Endodermal cell (in vitro differentiated cells): ENCODE measurements at regions not wholly inside any gene's neighbourhood (a gene's known extent, or its start where the extent isn't known, plus 50 kb on each side); places are given as distances from the start of the nearest gene placed in this dataset.

Experiments used
- DNase-seq: peaks from one replicate; pipeline ENCODE4 v3.0.0-alpha.2; 2017
- H3K27ac ChIP-seq: 2 replicates; pipeline ENCODE4 v1.5.1; 2013; ENCODE audit warnings: mild to moderate bottlenecking, low read depth, low read length, moderate library complexity
- H3K27me3 ChIP-seq: 2 replicates; pipeline ENCODE4 v1.6.1; 2013; ENCODE audit warnings: mild to moderate bottlenecking, low read length, moderate library complexity; ENCODE audit not compliant: insufficient read depth, control insufficient read depth, poor library complexity, severe bottlenecking
- H3K36me3 ChIP-seq: 2 replicates; pipeline ENCODE4 v1.7.0; 2013; ENCODE audit warnings: mild to moderate bottlenecking, low read length, moderate library complexity; ENCODE audit not compliant: control insufficient read depth, insufficient read depth
- H3K4me1 ChIP-seq: one replicate; pipeline ENCODE4 v1.7.0; 2013; ENCODE audit warnings: low read length; ENCODE audit not compliant: control insufficient read depth, insufficient read depth
- H3K4me3 ChIP-seq: 2 replicates; pipeline ENCODE4 v1.5.1; 2013; ENCODE audit warnings: mild to moderate bottlenecking, low read length, moderate library complexity
- H3K9ac ChIP-seq: 2 replicates; pipeline ENCODE4 v1.6.1; 2013; ENCODE audit warnings: mild to moderate bottlenecking, low read length, moderate library complexity; ENCODE audit not compliant: poor library complexity, severe bottlenecking; ENCODE audit errors: extremely low read depth
- H3K9me3 ChIP-seq: 2 replicates; pipeline ENCODE4 v1.6.1; 2013; ENCODE audit warnings: mild to moderate bottlenecking, low read length, moderate library complexity; ENCODE audit not compliant: control insufficient read depth
- H3K27ac Mint-ChIP-seq: 2 replicates; pipeline ENCODE4 v1.8.0; 2020; ENCODE audit warnings: mixed read lengths
- H3K27me3 Mint-ChIP-seq: 2 replicates; pipeline ENCODE4 v1.8.0; 2021; ENCODE audit warnings: mild to moderate bottlenecking, mixed read lengths; ENCODE audit not compliant: insufficient read depth
- H3K36me3 Mint-ChIP-seq: 2 replicates; pipeline ENCODE4 v1.8.0; 2020; ENCODE audit warnings: low read depth, mixed read lengths
- H3K4me1 Mint-ChIP-seq: 2 replicates; pipeline ENCODE4 v1.8.0; 2020; ENCODE audit warnings: mixed read lengths
- H3K4me3 Mint-ChIP-seq: 2 replicates; pipeline ENCODE4 v1.8.0; 2020; ENCODE audit warnings: mild to moderate bottlenecking, moderate library complexity, mixed read lengths
- H3K9me3 Mint-ChIP-seq: 2 replicates; pipeline ENCODE4 v1.8.0; 2020; ENCODE audit warnings: mild to moderate bottlenecking, mixed read lengths
- CTCF ChIP-seq: fragments of 200-600 bp; sonication (generic); conservative IDR thresholded peaks from 2 replicates; pipeline ENCODE4 v1.5.0; 2021; ENCODE audit warnings: antibody characterized with exemption, mild to moderate bottlenecking
- WGBS, 2 experiments: methylation state at CpG; one replicate each; pipeline versions ENCODE4 v1.1.5 to v1.1.7; 2013; ENCODE audit warnings: missing lambda C conversion rate in 2 of 2, mixed read lengths in 1 of 2; ENCODE audit not compliant: insufficient coverage in 1 of 2, insufficient read length in 1 of 2; 5-methylcytosine and 5-hydroxymethylcytosine counted together

- 97 to 100% methylated on average over 1 to 2 of the region's 2 CpGs for WGBS, 2 experiments
- H3K4me3 Mint-ChIP-seq, result no peak overlapping the region
- H3K4me1 Mint-ChIP-seq, result peaks cover 7% of the 10 kb centered on the region
- no peaks in the 10 kb centered on the region for H3K36me3 Mint-ChIP-seq
- no peak for DNase-seq
- H3K27me3 ChIP-seq, result no peaks in the 10 kb centered on the region
- no peak overlapping the region for H3K4me3 ChIP-seq
- no peak for TF ChIP-seq CTCF
- no peaks in the 10 kb centered on the region for H3K9me3 ChIP-seq
- H3K27ac ChIP-seq, result no peak overlapping the region
- H3K36me3 ChIP-seq, result no peaks in the 10 kb centered on the region
- H3K27me3 Mint-ChIP-seq, result no peaks in the 10 kb centered on the region
- H3K4me1 ChIP-seq, result peaks cover 3% of the 10 kb centered on the region
- H3K9me3 Mint-ChIP-seq, result no peaks in the 10 kb centered on the region
- H3K9ac ChIP-seq, result no peak overlapping the region
- H3K27ac Mint-ChIP-seq, result no peak overlapping the region
Measured at GRCh38 chr10:4199196-4199595, 414.2 kb upstream of the KLF6 start.

GRCh38 chr10:4198216-4198615 is 413.2 kb upstream of the KLF6 start:
- Histone ChIP-seq H3K36me3 (no peaks in the 10 kb centered on the region), H3K27me3 (no peaks in the 10 kb centered on the region), H3K4me3 (no peak overlapping the region), H3K9me3 (no peaks in the 10 kb centered on the region), H3K4me1 (peaks cover 3% of the 10 kb centered on the region), H3K27ac (no peak overlapping the region), H3K9ac (no peak overlapping the region)
- Mint-ChIP-seq H3K4me1 (peaks cover 7% of the 10 kb centered on the region), H3K27me3 (no peaks in the 10 kb centered on the region), H3K36me3 (no peaks in the 10 kb centered on the region), H3K9me3 (no peaks in the 10 kb centered on the region), H3K4me3 (no peak overlapping the region), H3K27ac (no peak overlapping the region)
- WGBS, 2 experiments, result 88 to 91% methylated on average over 5 of the region's 5 CpGs
- no peak for DNase-seq
- no peak for TF ChIP-seq CTCF

- Mint-ChIP-seq H3K27ac (no peak overlapping the region), H3K4me1 (peaks cover 3% of the 10 kb centered on the region), H3K36me3 (no peaks in the 10 kb centered on the region), H3K4me3 (no peak overlapping the region), H3K27me3 (no peaks in the 10 kb centered on the region), H3K9me3 (no peaks in the 10 kb centered on the region)
- Histone ChIP-seq H3K4me3 (no peak overlapping the region), H3K4me1 (peaks cover 3% of the 10 kb centered on the region), H3K27ac (no peak overlapping the region), H3K9me3 (no peaks in the 10 kb centered on the region), H3K36me3 (no peaks in the 10 kb centered on the region), H3K9ac (no peak overlapping the region), H3K27me3 (no peaks in the 10 kb centered on the region)
- DNase-seq, result no peak
- TF ChIP-seq CTCF, result no peak
Measured at GRCh38 chr10:4197676-4198075, 412.7 kb upstream of the KLF6 start.
